Vagina (tissue), 2 donors: ENCODE measurements at regions not wholly inside any gene's neighbourhood (a gene's known extent, or its start where the extent isn't known, plus 50 kb on each side); places are given as distances from the start of the nearest gene placed in this dataset.
"Not testable (repeated sequence)": the region's sequence is repeated elsewhere in the genome, so short reads cannot be mapped to it uniquely, and the experiment has no call there.

Source experiments
- DNase-seq, 2 donors: peaks; one replicate each; pipeline ENCODE4 v3.0.0-alpha.2; 2017; ENCODE audit errors: extremely low spot score in 2 of 2
- H3K27ac ChIP-seq: fragments of 200-600 bp; sonication (generic); one replicate; pipeline ENCODE4 v1.5.1; 2019
- H3K27me3 ChIP-seq: fragments of 200-600 bp; sonication (generic); one replicate; pipeline ENCODE4 v1.5.1; 2019
- H3K36me3 ChIP-seq, 2 donors: fragments of 200-600 bp; sonication (generic); one replicate each; pipeline ENCODE4 v1.5.1; 2017 to 2019
- H3K4me1 ChIP-seq: fragments of 200-600 bp; sonication (generic); one replicate; pipeline ENCODE4 v1.5.1; 2019
- H3K4me3 ChIP-seq, 2 donors: fragments of 200-600 bp; sonication (generic); 1 replicate in 1 of 2; 2 replicates in 1 of 2; pipeline ENCODE4 v1.5.1; 2016 to 2019
- H3K9me3 ChIP-seq: fragments of 200-600 bp; sonication (generic); one replicate; pipeline ENCODE4 v1.5.1; 2019
- POLR2A ChIP-seq, 2 donors: fragments of 450-650 bp; IDR thresholded peaks; one replicate each; pipeline ENCODE4 v1.6.1; 2017; ENCODE audit warnings: antibody characterized with exemption in 2 of 2, mild to moderate bottlenecking in 2 of 2, moderate library complexity in 2 of 2
- POLR2AphosphoS5 ChIP-seq, 2 donors: sonication (generic); formaldehyde crosslinking; IDR thresholded peaks; one replicate each; pipeline ENCODE4 v1.9.0; 2017; ENCODE audit warnings: antibody characterized with exemption in 2 of 2, mild to moderate bottlenecking in 2 of 2, low read depth in 1 of 2; ENCODE audit not compliant: insufficient read depth in 1 of 2
- intact Hi-C: fragments of 100-400 bp; cut with DNase I; formaldehyde crosslinking; loops from one replicate; pipeline ENCODE4 v1.15.1; 2023
- TF ChIP-seq, protein P1 (sequence below), 3 experiments: fragments of 450-650 bp in 2 of 3; fragments of 200-600 bp in 1 of 3; sonication (generic) in 1 of 3; IDR thresholded peaks; one replicate each; pipeline ENCODE4 v1.5.1; 2017 to 2019; ENCODE audit warnings: antibody characterized with exemption in 3 of 3, mild to moderate bottlenecking in 2 of 3, moderate library complexity in 2 of 3

GRCh38 chr6:49225471-49225870 lies 237.6 kb downstream of the MMUT start:
- no peak overlapping the region for H3K4me3 ChIP-seq
- no peak overlapping the region for H3K27ac ChIP-seq
- intact Hi-C loops: no loop called here
- H3K4me1 ChIP-seq: no peaks in the 10 kb centered on the region
- H3K36me3 ChIP-seq: no peaks in the 10 kb centered on the region
- no peak for TF ChIP-seq POLR2A (IDR thresholded peaks at IDR 0.05)
- TF ChIP-seq, protein P1, sequence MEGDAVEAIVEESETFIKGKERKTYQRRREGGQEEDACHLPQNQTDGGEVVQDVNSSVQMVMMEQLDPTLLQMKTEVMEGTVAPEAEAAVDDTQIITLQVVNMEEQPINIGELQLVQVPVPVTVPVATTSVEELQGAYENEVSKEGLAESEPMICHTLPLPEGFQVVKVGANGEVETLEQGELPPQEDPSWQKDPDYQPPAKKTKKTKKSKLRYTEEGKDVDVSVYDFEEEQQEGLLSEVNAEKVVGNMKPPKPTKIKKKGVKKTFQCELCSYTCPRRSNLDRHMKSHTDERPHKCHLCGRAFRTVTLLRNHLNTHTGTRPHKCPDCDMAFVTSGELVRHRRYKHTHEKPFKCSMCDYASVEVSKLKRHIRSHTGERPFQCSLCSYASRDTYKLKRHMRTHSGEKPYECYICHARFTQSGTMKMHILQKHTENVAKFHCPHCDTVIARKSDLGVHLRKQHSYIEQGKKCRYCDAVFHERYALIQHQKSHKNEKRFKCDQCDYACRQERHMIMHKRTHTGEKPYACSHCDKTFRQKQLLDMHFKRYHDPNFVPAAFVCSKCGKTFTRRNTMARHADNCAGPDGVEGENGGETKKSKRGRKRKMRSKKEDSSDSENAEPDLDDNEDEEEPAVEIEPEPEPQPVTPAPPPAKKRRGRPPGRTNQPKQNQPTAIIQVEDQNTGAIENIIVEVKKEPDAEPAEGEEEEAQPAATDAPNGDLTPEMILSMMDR (IDR thresholded peaks at IDR 0.05): no peak
- no peak for TF ChIP-seq POLR2AphosphoS5 (IDR thresholded peaks at IDR 0.05; ENCODE audit: insufficient read depth in 1 of 2, low read depth in 1 of 2)
- no peak for DNase-seq
- no peaks in the 10 kb centered on the region for H3K27me3 ChIP-seq
- H3K9me3 ChIP-seq: no peaks in the 10 kb centered on the region

GRCh38 chr6:49220293-49220692 lies 242.8 kb downstream of the MMUT start:
- no peaks in the 10 kb centered on the region for H3K36me3 ChIP-seq
- no peak for TF ChIP-seq POLR2AphosphoS5 (IDR thresholded peaks at IDR 0.05; ENCODE audit: insufficient read depth in 1 of 2, low read depth in 1 of 2)
- TF ChIP-seq, protein P1 (IDR thresholded peaks at IDR 0.05): no peak
- no peak for TF ChIP-seq POLR2A (IDR thresholded peaks at IDR 0.05)
- H3K4me3 ChIP-seq: no peak overlapping the region
- intact Hi-C loops: no loop called here
- no peak for DNase-seq
- no peak overlapping the region for H3K27ac ChIP-seq
- H3K27me3 ChIP-seq: no peaks in the 10 kb centered on the region
- H3K9me3 ChIP-seq: no peaks in the 10 kb centered on the region
- no peaks in the 10 kb centered on the region for H3K4me1 ChIP-seq

DNA sequence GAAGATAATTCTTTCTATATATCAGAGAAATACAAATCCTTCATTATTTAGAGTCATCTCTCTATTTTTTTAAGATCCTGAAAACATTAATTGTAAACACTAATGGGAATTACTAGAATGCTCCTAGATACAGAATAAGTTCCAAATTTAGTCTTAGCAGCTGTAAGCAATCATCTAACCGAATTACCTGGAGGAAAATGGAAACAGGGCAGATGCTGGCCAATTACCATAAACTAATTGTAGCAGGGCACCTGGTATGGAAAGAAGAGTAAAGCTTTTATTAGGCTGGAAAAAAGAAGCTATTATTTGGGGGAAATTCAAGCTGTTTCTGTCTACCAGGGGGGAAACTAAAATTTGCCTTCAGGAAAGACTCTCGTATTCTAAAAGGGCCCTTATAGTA lies 257.5 kb downstream of the MMUT start:
- TF ChIP-seq, protein P1 (IDR thresholded peaks at IDR 0.05): no peak
- TF ChIP-seq POLR2A (IDR thresholded peaks at IDR 0.05): no peak
- TF ChIP-seq POLR2AphosphoS5 (IDR thresholded peaks at IDR 0.05; ENCODE audit: insufficient read depth in 1 of 2, low read depth in 1 of 2): no peak
- no peak overlapping the region for H3K4me3 ChIP-seq
- intact Hi-C loops: no loop called here
- H3K4me1 ChIP-seq: no peaks in the 10 kb centered on the region
- no peaks in the 10 kb centered on the region for H3K27me3 ChIP-seq
- no peak for DNase-seq
- no peaks in the 10 kb centered on the region for H3K9me3 ChIP-seq
- H3K27ac ChIP-seq: no peak overlapping the region
- H3K36me3 ChIP-seq: no peaks in the 10 kb centered on the region

- intact Hi-C loops: no loop called here
- no peaks in the 10 kb centered on the region for H3K4me1 ChIP-seq
- TF ChIP-seq POLR2AphosphoS5 (IDR thresholded peaks at IDR 0.05; ENCODE audit: insufficient read depth in 1 of 2, low read depth in 1 of 2): no peak
- TF ChIP-seq POLR2A (IDR thresholded peaks at IDR 0.05): no peak
- TF ChIP-seq, protein P1 (IDR thresholded peaks at IDR 0.05): no peak
- H3K9me3 ChIP-seq: no peaks in the 10 kb centered on the region
- no peaks in the 10 kb centered on the region for H3K36me3 ChIP-seq
- H3K27ac ChIP-seq: no peak overlapping the region
- DNase-seq: no peak
- no peak overlapping the region for H3K4me3 ChIP-seq
- no peaks in the 10 kb centered on the region for H3K27me3 ChIP-seq
Observed at GRCh38 chr6:49202924-49203536, 260.0 kb downstream of the MMUT start.

- H3K9me3 ChIP-seq: no peaks in the 10 kb centered on the region
- H3K27me3 ChIP-seq: no peaks in the 10 kb centered on the region
- DNase-seq: no peak
- no peak overlapping the region for H3K4me3 ChIP-seq
- no peaks in the 10 kb centered on the region for H3K4me1 ChIP-seq
- no peak overlapping the region for H3K27ac ChIP-seq
- no peaks in the 10 kb centered on the region for H3K36me3 ChIP-seq
- intact Hi-C loops: no loop called here
- TF ChIP-seq POLR2AphosphoS5 (IDR thresholded peaks at IDR 0.05; ENCODE audit: insufficient read depth in 1 of 2, low read depth in 1 of 2) (no peak), POLR2A (IDR thresholded peaks at IDR 0.05) (no peak)
Observed at GRCh38 chr6:49198015-49198414, 265.0 kb downstream of the MMUT start.

DNA sequence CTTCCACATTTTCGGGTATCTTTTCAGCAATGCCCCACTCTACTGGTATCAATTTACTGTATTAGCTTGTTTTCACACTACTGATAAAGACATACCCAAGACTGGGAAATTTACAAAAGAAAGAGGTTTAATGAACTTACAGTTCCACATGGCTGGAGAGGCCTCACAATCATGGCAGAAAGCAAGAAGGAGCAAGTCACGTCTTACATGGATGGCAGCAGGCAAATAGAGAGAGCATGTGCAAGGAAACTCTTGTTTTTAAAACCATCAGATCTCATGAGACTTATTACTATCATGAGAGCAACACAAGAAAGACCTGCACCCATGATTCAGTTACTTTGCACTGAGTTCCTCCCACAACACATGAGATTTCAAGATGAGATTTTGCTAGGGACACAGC lies 300.7 kb downstream of the MMUT start:
- H3K4me3 ChIP-seq, H3K27ac ChIP-seq, H3K36me3 ChIP-seq, H3K4me1 ChIP-seq, DNase-seq, intact Hi-C loops, H3K9me3 ChIP-seq, H3K27me3 ChIP-seq: not testable (repeated sequence)
